Endothelial cell of umbilical vein (primary cell): ENCODE measurements at regions not wholly inside any gene's neighbourhood (a gene's known extent, or its start where the extent isn't known, plus 50 kb on each side); places are given as distances from the start of the nearest gene placed in this dataset.

Experiments
- BruUV-seq: library from RNA; stranded (reverse); fragments of 400-500 nt; replicated peaks from 2 replicates; lab custom pipeline; 2021; lab: Mats Ljungman, UMichigan
- CTCF ChIA-PET: fragments of 300-600, 350-600 bp; sonication (Branson Sonifier 250); formaldehyde crosslinking; loops from one replicate; lab custom pipeline; 2021; ENCODE audit warnings: antibody characterized with exemption, inconsistent platforms; lab: Charles Lee
- POLR2A ChIA-PET: fragments of 300-600, 350-600 bp; sonication (Branson Sonifier 250); formaldehyde crosslinking; loops from one replicate; lab custom pipeline; 2021; ENCODE audit warnings: antibody characterized with exemption, inconsistent platforms; lab: Charles Lee
- DNase-seq: peaks from one replicate; pipeline ENCODE4 v3.0.0-alpha.2; 2011; ENCODE audit warnings: low read depth, low spot score
- FAIRE-seq: peaks from 2 replicates; lab custom pipeline; 2011; peaks lifted over from hg19 to GRCh38; lab: Jason Lieb, UNC
- H2AFZ ChIP-seq: 2 replicates; pipeline ENCODE4 v1.6.0; 2012; ENCODE audit warnings: low read depth, low read length, control low read depth, inconsistent platforms
- H3K27ac ChIP-seq: 2 replicates; pipeline ENCODE4 v1.5.1; 2011; ENCODE audit warnings: low read depth, mild to moderate bottlenecking, control low read depth, low read length, moderate library complexity; ENCODE audit not compliant: insufficient read depth
- H3K27me3 ChIP-seq, 2 experiments: 2 replicates each; pipeline versions ENCODE4 v1.6.0 to v1.6.1; 2011; ENCODE audit warnings: low read length in 2 of 2, mixed read lengths in 1 of 2; ENCODE audit not compliant: control insufficient read depth in 2 of 2, insufficient read depth in 2 of 2
- H3K36me3 ChIP-seq, 2 experiments: 2 replicates in 1 of 2; 3 replicates in 1 of 2; pipeline ENCODE4 v1.5.1; 2011; ENCODE audit warnings: low read length in 2 of 2, mild to moderate bottlenecking in 1 of 2, moderate library complexity in 1 of 2; ENCODE audit not compliant: control insufficient read depth in 2 of 2, insufficient read depth in 2 of 2; ENCODE audit errors: extremely low read depth in 1 of 2
- H3K4me1 ChIP-seq: 3 replicates; pipeline ENCODE4 v1.5.1; 2011; ENCODE audit warnings: mild to moderate bottlenecking, low read length; ENCODE audit not compliant: control insufficient read depth, insufficient read depth; ENCODE audit errors: extremely low read depth
- H3K4me2 ChIP-seq: 2 replicates; pipeline ENCODE4 v1.6.1; 2011; ENCODE audit warnings: low read length, control low read depth, mixed read lengths; ENCODE audit not compliant: insufficient read depth
- H3K4me3 ChIP-seq, 3 experiments: fragments of 200-600 bp in 1 of 3; sonication (generic), shearing (Covaris generic) in 1 of 3; replicated peaks in 1 of 3; 2 replicates each; pipeline ENCODE4 v1.5.1; 2011 to 2016; ENCODE audit warnings: control low read depth in 3 of 3, low read length in 3 of 3, mild to moderate bottlenecking in 2 of 3, inconsistent platforms in 1 of 3, low read depth in 1 of 3, moderate library complexity in 1 of 3; ENCODE audit not compliant: insufficient read depth in 1 of 3
- H3K79me2 ChIP-seq: 2 replicates; pipeline ENCODE4 v1.6.0; 2012; ENCODE audit warnings: low read length, inconsistent platforms; ENCODE audit not compliant: control insufficient read depth, insufficient read depth
- H3K9ac ChIP-seq: replicated peaks from 2 replicates; pipeline ENCODE3; 2011; ENCODE audit warnings: low read length, control low read depth; ENCODE audit not compliant: insufficient read depth; ENCODE audit errors: extremely low read depth
- H3K9me1 ChIP-seq: replicated peaks from 3 replicates; pipeline ENCODE4 v1.6.0; 2011; ENCODE audit warnings: mild to moderate bottlenecking, low read length; ENCODE audit not compliant: control insufficient read depth, insufficient read depth; ENCODE audit errors: extremely low read depth
- H3K9me3 ChIP-seq: replicated peaks from 2 replicates; pipeline ENCODE4 v1.5.1; 2012; ENCODE audit warnings: low read length, inconsistent platforms; ENCODE audit not compliant: control insufficient read depth, insufficient read depth
- H4K20me1 ChIP-seq: replicated peaks from 2 replicates; pipeline ENCODE3; 2011; ENCODE audit warnings: mild to moderate bottlenecking, low read length; ENCODE audit not compliant: control insufficient read depth, insufficient read depth; ENCODE audit errors: extremely low read depth
- CTCF ChIP-seq, 2 donors: IDR thresholded peaks; 1 replicate in 1 of 2; 2 replicates in 1 of 2; pipeline ENCODE4 v1.5.1; 2011; ENCODE audit warnings: low read length in 2 of 2, mild to moderate bottlenecking in 2 of 2, moderate library complexity in 2 of 2, control low read depth in 1 of 2, inconsistent platforms in 1 of 2, low read depth in 1 of 2; ENCODE audit not compliant: insufficient read depth in 1 of 2; ENCODE audit errors: extremely low read depth in 1 of 2
- EZH2 ChIP-seq: IDR thresholded peaks from 2 replicates; pipeline ENCODE4 v1.6.1; 2012; ENCODE audit warnings: borderline replicate concordance, low read depth, mild to moderate bottlenecking, moderate library complexity, low read length, inconsistent platforms; ENCODE audit not compliant: severe bottlenecking
- FOS ChIP-seq: IDR thresholded peaks from 2 replicates; pipeline ENCODE4 v1.6.1; 2011; ENCODE audit warnings: mild to moderate bottlenecking, low read length, moderate library complexity, borderline replicate concordance; ENCODE audit not compliant: insufficient read depth
- GATA2 ChIP-seq: IDR thresholded peaks from 2 replicates; pipeline ENCODE4 v1.7.0; 2011; ENCODE audit warnings: low read depth, mild to moderate bottlenecking, moderate library complexity, mixed read lengths, low read length; ENCODE audit not compliant: insufficient read length, insufficient read depth
- JUN ChIP-seq: IDR thresholded peaks from 2 replicates; pipeline ENCODE4 v1.6.1; 2011; ENCODE audit warnings: borderline replicate concordance, low read depth; ENCODE audit not compliant: insufficient read length, insufficient read depth
- MAX ChIP-seq: IDR thresholded peaks from 2 replicates; pipeline ENCODE4 v1.6.1; 2011; ENCODE audit not compliant: insufficient read depth, insufficient read length
- MYC ChIP-seq: IDR thresholded peaks from one replicate; pipeline ENCODE4 v1.6.1; 2011; ENCODE audit warnings: mild to moderate bottlenecking, low read depth, low read length
- POLR2A ChIP-seq: IDR thresholded peaks from 2 replicates; pipeline ENCODE4 v1.6.1; 2012; ENCODE audit warnings: low read depth, mild to moderate bottlenecking, control low read depth, low read length
- POLR2AphosphoS5 ChIP-seq: IDR thresholded peaks from 2 replicates; pipeline ENCODE4 v1.6.1; 2012; ENCODE audit warnings: low read depth, mild to moderate bottlenecking, control low read depth, low read length, moderate library complexity; ENCODE audit not compliant: insufficient read depth
- dilution Hi-C: fragments of 300-500 bp; cut with MboI; formaldehyde crosslinking; loops from one replicate; pipeline ENCODE4 v1.15.0; 2019; ENCODE audit warnings: low sequenced_read_pairs; ENCODE audit not compliant: extremely low pct_ligation_motif_present
- intact Hi-C: fragments of 100-400 bp; cut with micrococcal nuclease; formaldehyde crosslinking; loops from one replicate; pipeline ENCODE4 v1.10.0; 2022

GRCh38 chr11:39458481-39458880 is 2001.0 kb downstream of the LRRC4C start:
- FAIRE-seq (no peak), DNase-seq (no peak)
- no peak overlapping the region for H3K9ac ChIP-seq
- no peaks in the 10 kb centered on the region for H3K4me1 ChIP-seq
- BruUV-seq = no TSS peak
- dilution Hi-C loops = no loop called here
- no peaks in the 10 kb centered on the region for H4K20me1 ChIP-seq
- no peaks in the 10 kb centered on the region for H3K9me3 ChIP-seq
- no peaks in the 10 kb centered on the region for H3K9me1 ChIP-seq
- H3K4me2 ChIP-seq = no peak overlapping the region
- H3K4me3 ChIP-seq = no peak overlapping the region
- no peak overlapping the region for H2AFZ ChIP-seq
- TF ChIP-seq MAX = no peak
- TF ChIP-seq GATA2 = no peak
- TF ChIP-seq JUN = no peak
- TF ChIP-seq CTCF (IDR thresholded peaks at IDR 0.05; ENCODE audit: extremely low read depth in 1 of 2, insufficient read depth in 1 of 2, low read depth in 1 of 2, low read length in 2 of 2) = no peak
- TF ChIP-seq EZH2 = no peak
- no peak for TF ChIP-seq FOS
- TF ChIP-seq POLR2A = no peak
- no peak for TF ChIP-seq MYC
- TF ChIP-seq POLR2AphosphoS5 = no peak
- H3K79me2 ChIP-seq = no peaks in the 10 kb centered on the region
- H3K27me3 ChIP-seq = no peaks in the 10 kb centered on the region
- H3K27ac ChIP-seq = no peak overlapping the region
- H3K36me3 ChIP-seq = no peaks in the 10 kb centered on the region
- ChIA-PET POLR2A (no interaction called here), CTCF (no interaction called here)
- intact Hi-C loops = no loop called here
